LoVo (cell line): ENCODE measurements at regions not wholly inside any gene's neighbourhood (a gene's known extent, or its start where the extent isn't known, plus 50 kb on each side); places are given as distances from the start of the nearest gene placed in this dataset.
"Not testable (repeated sequence)": the region's sequence is repeated elsewhere in the genome, so short reads cannot be mapped to it uniquely, and the experiment has no call there.

ENCODE experiments used
- DNase-seq: peaks from one replicate; pipeline ENCODE4 v3.0.0-alpha.2; 2016; ENCODE audit warnings: low spot score

DNA sequence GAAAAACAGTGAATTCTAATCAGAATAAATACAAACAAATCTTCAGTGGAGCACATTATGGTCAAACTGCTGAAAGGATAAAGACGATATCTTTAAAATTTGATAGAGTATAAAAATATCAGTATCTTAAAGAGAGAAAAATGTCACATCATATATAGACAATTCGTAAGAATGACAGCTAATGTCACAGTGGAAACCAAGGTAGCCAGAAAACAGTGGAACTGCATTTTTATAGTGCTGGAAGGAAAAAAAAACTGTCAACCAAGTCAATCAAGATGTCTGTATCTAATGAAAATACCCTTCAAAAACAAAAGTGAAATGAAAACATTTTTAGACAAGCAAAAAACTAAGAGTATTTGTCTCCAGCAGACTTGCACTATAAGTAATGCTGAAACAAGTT lies 73.4 kb upstream of the HMGXB4 start:
- no peak for DNase-seq

DNA sequence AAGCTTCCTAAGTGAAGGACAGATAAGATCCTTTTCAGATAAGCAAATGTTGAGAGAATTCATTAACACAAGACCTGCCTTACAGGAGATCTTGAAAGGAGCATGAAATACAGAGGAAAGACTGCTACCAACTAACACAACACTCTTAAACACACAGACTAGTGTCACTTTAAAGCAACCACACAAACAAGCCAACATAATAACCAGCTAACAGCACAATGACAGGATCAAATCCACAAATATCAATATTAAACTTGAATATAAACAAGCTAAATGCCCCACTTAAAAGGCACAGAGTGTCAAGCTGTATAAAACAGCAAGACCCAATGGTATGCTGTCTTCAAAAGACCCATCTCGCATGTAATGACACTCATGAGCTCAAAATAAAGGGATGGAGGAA lies 70.8 kb upstream of the HMGXB4 start:
- no peak for DNase-seq

DNA sequence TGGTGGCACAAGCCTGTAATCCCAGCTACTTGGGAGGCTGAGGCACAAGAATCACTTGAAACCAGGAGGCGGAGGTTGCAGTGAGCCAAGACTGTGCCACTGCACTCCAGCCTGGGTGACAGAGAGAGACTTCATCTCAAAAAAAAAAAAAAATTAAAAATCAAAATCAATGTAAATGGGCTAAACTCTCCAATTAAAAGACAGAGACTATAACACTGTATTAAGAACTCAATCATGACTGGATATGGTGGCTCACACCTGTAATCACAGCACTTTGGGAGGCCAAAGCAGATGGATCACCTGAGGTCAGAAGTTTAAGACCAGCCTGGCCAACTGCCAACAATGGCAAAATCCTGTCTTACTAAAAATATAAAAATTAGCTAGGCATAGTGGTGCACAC lies 68.4 kb upstream of the HMGXB4 start:
- not testable (repeated sequence) for DNase-seq

DNA sequence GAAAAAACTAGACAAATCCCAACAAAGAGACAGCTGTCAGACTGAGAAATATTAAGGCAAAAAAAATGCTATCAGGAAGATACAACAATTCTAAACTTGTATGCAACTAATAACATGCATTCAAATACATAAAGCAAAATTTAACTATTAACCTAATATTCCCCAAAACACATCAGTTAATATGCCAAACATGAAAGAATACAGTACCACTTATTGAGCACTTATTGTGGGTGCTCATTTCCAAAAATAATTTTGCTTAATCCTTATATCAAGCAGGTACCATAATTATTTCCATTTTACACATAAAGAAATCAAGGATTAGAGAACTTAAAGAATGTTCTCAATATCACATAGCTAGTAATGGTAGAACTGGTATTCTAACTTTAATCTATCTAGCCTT lies 67.7 kb upstream of the HMGXB4 start:
- DNase-seq = no peak

DNA sequence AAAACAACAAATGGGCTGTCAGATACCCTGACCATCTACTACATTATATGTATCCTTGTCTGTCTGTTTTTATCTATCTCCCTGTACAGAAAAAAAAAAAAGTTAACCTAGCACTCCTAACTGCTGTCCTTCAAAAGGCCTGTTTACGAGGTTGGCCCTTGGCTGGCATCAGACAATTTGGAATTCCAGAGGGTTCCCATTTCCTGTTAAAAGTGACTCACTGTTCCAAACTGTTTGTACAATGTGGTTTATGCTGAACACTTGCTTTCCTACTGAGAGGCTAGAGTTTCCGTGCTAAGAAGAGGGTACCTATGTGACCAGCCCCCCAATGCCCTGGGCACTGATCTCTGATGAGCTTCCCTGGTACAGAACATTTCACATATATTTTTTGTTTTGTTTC lies 65.9 kb upstream of the HMGXB4 start:
- peak; percentile 63 for DNase-seq

DNA sequence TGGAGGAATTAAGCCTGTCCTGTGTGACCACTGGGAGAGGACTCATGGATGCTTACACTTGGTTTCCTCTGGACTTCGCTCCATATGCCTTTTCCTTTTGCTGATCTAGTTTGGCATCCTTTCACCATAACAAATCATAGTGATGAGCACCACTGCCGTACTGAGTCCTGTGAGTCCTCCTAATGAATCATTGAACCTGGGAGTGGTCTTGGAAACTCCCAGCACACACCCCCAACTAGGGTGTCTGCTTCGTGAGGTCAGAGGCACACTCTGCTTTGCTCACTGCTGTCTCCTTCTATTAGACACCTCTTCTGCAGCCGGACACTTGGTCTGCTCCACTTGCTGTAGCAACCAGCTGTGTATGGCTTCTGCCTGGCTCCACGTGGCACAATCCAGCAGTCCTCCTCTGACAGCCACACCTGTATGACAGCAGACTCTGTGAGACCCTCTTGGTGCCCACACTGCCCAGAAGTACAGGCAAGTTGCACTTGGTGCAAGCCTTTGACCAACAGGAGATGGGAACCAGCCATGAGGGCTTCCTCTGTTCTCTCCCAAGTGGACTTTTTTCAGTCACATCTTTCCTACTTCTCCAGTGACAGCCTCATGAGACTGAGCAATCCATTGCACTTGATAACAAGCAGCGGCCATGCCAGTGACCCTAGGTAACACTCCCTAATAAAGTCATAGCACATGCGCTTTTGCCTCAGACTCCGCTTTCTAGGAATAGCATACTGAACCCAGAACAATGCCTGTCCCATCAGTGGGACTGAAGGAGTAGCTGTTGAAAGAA lies 65.0 kb upstream of the HMGXB4 start:
- no peak for DNase-seq

DNA sequence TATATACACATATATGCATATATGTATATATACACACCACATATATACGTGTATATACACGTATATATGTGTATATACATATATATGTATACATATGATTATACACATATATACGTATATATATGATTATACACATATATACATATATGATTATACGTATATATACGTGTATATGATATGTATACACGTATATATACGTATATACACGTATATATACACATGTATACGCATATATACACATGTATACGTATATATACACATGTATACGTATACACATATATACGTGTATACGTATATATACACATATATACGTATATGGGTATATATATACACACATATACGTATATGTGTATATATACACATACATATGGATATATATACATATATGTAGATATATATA lies 62.1 kb upstream of the HMGXB4 start:
- no peak for DNase-seq

DNA sequence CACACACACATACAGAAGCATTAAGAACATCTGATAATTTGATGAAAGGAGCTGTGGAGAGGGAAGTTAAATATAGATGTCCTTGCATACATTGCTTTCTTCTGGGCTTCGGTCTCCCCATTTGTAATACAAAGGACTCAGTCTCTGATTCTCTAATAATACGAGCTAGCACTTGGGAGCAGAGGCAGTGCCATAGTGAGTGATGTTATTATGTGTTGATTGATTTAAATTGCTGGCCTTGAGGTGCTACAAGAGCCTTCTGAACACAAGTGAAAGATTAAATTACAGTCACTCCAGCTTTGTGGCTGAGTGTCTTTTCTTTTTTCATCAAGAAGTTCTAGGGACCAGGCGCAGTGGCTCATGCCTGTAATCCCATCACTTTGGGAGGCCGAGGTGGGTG lies 61.5 kb upstream of the HMGXB4 start:
- no peak for DNase-seq

DNA sequence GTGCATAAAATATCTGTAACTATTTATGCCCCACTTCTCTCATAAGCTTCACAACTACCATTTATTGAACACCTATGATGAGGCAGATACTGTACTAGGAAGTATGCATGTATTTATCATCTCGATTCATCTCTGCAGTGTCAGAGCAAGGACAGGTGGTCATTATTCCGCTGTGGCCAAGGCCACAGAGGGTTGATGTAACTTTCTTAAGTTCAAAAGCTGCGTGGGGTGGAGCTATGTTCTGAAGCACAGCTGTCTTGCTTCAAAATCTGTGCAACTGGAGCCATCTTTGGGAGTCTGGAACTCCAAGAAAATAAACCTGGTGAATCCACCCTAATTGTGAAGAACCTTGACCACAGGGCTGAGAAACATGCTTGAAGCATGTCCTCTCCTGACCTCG lies 60.2 kb upstream of the HMGXB4 start:
- no peak for DNase-seq

DNA sequence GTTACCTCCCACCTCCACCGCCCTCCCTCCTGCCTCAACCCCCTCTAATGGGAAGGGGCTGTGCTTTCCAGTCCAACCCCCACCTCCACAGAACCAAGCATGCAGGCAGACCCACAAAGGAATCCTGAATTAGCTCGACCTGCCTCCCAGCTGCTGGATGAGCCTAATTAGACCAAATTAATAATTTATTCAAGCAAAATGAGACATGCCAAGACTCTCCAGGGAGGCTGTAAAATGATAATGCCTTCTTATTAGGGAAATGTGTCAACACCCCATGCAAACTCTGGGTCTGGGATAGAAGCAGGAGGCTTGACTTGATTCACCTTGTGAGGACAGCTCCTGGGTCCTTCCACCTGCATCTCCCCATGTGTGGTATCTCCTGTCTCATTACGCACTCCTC lies 59.4 kb upstream of the HMGXB4 start:
- DNase-seq = no peak

DNA sequence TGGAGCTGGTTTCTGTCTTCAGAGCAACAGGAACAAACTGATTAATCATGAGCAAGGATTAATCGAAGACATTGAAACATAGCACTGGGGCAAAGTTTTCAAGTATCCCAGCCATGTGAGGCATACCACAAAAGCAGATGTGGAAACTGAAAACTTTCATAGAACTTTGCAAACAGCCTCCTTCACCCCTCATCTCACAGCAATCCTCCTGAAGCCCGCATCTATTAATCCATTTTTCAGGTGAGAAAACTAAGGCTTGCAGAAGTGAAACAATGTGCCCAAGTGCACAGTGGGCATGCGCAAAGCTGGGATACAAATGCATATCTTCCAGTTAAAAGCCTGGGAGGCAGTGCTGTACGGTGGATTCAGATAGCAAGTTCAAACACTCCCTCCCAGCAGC lies 58.6 kb upstream of the HMGXB4 start:
- no peak for DNase-seq

DNA sequence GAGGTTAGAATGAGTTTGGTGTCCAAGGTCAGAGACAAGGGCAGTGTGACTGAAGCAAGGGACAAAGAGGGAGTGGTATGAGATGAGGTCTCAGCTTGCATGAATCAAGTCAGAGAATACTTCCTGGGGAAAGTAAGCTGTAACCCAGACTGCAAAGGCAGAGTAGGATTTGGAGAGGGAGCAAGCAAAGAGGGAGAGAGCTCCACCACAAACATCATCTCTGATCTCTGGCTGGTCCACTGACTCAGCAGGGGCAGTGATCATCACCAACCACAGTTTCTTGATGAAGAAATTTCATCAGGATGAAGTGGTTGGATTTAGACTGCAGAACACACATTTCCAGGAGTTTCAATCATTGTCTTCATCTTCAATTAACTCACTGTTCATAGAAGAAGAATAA lies 54.9 kb upstream of the HMGXB4 start:
- DNase-seq = no peak

DNA sequence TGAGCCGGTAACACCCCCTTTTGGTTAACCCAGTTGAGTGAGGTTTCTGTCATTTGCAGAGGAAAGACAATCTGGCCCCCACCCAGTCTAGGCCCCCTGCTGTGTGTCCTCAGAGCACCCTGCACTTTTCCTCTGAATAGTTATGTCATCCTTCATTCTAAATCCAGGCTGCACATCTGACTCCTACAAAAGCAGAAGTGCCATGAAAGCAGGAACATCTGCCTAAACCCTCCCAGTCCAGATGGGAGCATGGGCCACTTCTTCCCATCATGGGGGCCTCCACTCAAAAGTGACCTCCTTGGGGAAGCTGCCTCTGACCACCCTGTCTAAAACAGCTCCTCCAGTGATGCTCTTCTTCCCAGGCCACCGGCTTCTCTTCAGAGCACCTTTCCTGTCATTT lies 53.7 kb upstream of the HMGXB4 start:
- DNase-seq = no peak

DNA sequence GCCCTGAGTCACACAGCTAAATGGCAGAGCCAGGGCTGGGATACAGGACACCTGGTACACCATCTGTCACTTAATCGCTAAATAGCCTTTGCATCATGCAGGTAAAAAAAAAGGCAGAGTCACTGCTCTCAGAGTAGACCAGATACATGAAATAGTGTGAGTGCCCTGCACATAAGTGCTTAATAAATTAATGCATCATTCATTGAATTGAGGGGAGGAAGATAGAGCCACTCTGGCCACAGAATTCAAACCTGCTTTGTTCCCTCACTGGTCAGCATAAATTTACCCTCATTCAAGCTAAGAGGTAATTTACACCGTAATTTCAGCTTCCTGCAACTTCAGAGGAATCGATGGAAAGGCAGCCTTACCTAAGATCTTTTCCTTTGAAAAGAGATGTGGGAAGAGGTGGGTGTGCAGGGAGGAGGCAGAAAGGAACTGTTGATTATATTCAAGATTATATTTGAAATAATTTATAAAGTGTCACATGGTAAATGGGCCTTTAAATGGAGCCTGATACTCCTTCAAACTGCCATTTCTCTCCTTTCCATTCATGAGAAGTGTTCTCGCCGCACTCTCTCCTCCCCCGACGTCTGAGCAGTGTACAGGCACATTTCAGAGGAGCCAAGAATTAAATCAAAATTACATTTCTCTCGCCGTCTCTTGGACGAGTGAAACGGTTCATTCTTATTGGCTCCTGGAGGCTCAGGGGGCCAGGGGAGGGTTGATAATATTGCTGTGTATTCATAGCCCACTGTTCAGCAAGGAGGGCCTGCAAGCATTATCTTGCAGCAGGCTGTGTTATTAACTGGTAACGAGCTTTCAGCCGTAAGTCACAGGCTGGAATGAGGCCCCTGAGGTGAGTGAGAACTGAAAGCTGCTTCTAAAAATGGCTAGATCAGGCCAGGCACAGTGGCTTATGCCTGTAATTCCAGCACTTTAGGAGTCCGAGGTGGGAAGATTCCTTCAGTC lies 52.2 kb upstream of the HMGXB4 start:
- no peak for DNase-seq

DNA sequence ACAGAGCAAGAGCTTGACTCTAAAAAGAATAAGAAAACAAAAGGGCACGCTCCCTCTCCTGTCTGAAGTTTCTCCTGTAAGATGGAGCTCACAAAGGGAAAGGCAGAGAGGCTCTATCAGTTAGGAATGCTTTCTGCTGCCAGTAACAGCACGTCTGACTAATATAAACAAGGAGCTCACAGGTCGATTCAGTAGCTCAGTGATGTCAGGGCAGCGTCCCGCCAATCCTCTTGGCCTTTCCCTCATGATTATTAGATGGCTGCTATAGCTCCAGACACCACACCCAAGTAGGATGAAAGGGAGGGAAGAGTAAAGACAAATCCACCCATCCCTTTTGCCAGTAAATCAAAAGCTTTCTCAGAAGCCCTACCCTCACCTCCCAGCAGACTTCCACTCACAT lies 51.3 kb upstream of the HMGXB4 start:
- DNase-seq = no peak

DNA sequence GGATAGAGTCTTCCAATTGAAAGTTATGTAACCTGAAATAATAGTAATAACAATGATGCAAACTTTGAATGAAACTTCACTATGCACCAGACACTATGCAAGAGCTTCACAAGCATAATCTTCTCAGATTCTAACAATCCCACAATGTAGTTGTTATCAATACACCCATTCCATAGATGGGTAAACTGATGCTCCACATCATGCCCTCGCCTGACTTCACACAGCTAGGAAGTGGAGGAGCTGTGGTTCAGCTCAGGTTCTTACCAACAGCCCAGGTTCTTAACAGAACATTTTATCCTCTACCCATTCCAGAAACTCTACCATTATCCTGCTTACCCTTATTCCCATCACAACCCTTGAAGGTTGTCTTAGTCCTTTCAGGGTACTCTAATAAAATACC lies 50.4 kb upstream of the HMGXB4 start:
- DNase-seq = no peak
